HG02970 (cell line): ENCODE measurements at regions not wholly inside any gene's neighbourhood (a gene's known extent, or its start where the extent isn't known, plus 50 kb on each side); places are given as distances from the start of the nearest gene placed in this dataset.
"Not testable (repeated sequence)": the region's sequence is repeated elsewhere in the genome, so short reads cannot be mapped to it uniquely, and the experiment has no call there.

ENCODE experiments used
- ATAC-seq: cut with Tn5 transposase; IDR thresholded peaks from one replicate; pipeline ENCODE4 v1.9.1; 2021; ENCODE audit warnings: mild to moderate bottlenecking, moderate library complexity, moderate number of reproducible peaks; ENCODE audit not compliant: unreplicated experiment, low FRiP score

DNA sequence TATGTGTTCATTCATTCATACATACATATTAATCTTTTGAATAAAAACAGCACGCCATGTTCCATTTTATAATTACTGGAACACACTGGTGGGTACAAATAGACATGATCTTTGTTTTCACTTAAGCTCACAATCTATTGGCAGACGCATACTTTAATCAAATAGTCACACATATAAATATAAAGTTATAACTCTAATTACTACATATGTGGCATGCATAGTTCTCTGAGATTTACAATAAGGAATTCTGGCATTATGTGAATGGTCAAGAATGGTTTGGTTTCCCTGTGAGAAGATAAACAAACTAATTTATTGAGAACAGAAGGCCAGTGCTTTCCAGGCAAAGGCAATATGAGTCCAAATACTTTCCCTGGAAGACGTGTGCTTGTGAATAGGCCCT, 576.2 kb downstream of the CDH8 start:
- ATAC-seq = no peak

DNA sequence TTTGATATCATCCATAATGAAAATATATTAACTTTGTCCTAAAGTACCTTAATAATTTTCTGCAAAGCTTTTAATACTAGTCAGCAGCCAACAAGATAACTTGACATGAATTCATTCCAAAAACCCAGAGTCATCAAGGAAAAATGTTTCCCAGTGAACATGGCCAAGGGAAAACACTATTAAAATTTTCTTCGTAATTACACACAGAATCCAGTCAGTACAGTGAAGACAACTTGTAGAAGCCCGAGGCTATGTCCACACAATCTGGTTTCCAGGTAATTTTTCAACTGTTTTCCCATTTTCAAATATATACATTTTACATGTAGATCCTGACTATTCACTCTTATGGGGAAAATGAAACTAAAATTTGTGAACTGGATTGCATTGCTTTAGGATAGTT, 600.9 kb downstream of the CDH8 start:
- ATAC-seq = no peak

DNA sequence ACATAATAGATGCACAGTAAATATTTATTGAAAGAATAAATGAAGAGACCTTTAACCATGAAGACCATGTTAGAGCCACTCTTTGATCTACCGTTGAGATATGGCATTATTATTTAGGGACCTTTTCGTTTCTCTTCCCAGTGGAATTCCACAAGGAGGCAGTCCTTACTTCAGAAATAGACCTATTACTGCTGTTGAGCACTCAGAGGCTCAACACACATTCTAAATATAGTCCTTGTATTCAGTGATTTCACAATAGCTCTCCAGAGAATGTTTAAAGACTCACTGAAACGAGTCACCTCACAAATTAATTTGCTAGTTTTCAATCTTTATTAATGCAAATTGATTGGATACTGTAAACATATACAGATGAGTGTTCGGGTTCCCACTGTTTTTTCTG, 603.8 kb downstream of the CDH8 start:
- ATAC-seq = no peak

DNA sequence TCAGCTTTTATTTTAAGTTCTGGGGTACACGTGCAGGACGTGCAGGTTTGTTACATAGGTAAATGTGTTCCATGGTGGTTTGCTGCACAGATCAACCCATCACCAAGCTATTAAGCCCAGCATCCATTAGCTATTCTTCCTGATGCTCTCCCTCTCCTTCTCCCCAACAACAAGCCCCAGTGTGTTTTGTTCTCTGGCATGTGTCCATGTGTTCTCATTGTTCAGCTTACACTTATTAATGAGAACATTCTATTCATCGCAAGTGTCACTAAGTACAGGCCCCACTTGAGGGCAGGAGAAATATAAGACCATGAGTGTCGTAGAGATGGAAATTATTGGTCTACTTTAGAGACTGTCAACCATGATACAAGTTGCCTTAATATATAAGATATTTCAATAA, 615.1 kb downstream of the CDH8 start:
- ATAC-seq = no peak

DNA sequence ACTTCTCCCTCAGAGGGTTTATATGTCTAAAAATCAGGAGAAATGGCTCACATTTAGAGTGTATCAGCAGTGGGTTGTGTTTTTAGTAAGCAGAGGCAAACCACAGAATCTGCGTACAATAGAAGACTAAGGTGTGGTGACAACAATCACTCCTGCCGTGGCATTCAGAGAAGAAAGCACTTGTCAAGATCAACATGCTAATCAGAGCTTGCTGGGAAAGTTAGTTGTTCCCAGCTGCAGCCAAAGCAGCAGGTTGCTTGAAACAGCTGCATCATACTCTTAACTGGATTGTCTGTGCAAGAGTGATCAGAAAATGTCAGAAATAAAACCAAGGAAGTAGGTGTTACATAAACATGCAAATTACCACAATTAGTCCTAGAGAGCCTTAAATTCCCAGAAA, 616.4 kb downstream of the CDH8 start:
- ATAC-seq = no peak

DNA sequence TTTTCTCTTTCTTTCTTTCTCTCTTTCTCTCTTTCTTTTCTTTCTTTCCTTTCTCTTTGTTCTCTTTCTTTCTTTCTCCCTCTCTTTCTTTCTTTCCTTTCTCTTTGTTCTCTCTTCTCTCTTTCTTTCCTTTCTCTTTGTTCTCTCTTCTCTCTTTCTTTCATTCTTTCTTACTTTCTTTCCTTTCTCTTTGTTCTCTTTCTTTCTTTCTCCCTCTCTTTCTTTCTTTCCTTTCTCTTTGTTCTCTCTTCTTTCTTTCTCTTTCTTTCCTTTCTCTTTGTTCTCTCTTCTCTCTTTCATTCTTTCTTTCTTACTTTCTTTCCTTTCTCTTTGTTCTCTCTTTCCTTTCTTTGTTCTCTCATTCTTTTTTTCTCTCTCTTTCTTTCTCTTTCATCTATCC, 617.4 kb downstream of the CDH8 start:
- ATAC-seq = not testable (repeated sequence)

DNA sequence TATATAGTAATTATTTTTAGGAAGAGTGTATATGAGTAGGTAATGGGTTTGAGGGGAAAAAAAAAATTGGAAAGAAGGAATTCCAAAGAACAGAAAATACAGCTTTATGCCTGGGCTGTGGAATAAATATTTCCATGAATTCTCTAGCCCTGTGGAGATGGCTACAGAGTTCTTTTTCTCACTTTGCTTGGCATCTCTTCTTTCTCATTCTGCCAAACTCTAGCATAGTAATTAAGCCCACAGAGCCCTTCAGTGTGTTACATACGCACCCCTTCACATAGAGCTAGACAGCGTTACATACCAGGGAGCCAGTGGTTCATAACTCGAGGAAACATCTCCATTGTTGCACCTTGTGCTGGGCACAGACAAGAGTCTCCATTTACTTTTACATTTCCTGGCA, 621.1 kb downstream of the CDH8 start:
- ATAC-seq = no peak

DNA sequence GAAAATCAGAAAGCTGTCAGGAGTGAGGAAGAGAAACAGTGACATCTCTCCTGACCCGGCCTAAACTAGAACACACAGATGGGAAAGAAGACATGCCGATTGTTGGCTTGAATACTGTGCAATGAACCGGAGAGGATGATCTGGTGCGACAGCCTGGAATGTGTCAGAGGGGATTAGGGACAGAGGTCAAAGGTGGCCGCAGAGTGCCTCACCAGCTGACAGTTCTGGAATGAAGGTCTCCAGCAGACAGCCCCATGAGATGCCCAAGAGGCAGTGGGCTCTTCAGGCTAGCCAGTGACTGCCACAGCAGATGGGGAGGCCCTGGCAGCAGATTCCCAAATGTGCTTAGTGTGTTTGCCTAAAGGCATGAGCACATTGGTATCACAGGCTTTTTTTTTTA, 623.2 kb downstream of the CDH8 start:
- ATAC-seq = no peak

DNA sequence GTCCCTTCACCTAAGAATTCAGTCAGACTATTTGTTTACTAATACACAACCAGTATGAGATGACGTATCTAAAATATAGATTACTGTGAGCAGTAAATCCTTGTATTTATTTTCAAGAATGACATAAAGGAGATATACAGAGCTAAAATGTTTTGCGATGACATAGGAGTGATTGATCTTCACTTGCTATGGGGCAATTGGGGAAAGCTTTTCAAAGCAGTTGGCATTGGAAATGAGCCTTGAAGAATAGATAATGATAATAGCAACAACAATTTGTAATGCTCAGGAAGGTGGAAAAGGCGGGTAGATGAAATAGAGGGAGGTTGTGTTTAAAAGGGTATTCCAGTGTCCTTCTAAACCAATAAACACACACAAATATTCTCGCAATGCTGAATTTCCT, 623.7 kb downstream of the CDH8 start:
- no peak for ATAC-seq

DNA sequence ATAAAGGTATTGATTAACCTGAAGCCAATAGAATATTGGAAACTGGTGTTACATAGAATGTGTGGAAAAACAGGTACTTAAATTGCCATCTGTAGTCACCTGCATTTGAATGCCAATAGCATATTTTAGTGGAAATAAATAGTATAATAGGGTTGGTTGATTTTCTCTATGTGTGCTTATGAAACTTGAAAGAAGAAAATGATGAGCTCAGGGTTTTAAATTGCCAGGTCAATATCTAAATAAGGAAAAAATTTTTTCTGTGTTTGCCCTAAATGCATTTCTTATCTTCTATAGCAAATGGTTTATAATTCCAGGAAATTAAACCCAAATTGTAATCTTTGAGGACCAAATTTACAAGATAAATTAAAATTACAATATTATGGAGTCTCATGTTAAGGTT, 626.6 kb downstream of the CDH8 start:
- no peak for ATAC-seq

DNA sequence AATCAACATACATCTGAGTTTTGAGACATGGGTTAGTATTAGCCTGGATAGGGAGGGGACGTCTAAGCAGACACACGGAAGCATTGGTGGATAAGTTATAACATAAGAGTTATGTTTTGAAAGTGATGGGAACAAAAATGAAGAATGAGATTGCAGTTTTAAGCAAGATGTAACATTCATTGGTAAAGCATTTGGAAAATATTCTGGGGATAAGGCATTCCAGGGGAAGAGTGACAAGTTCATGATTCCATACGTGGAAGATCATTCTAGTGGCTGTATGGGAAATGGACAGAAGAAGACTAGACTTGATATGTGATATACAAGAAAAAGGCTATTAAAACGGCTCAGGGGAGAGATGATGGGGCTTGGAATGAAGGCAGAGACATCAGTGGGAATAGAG, 632.9 kb downstream of the CDH8 start:
- ATAC-seq = no peak

DNA sequence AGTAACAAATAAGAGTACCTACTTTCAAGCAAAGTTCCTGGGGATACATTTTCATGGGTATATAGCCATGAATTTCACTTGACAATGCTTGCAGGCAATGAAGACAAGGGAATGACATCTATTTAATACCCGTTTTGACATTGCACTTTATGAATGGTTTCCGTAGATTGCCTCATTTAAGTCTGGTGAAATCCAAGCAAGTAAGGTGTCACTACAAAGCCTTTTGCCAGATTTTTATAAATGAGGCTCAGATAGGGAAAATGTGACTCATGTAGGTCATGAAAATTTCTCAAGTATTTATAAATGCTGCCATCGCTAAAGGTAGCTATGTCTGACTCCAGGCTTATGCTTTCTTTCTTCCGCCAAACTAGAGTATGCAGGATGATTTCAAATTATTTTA, 644.3 kb downstream of the CDH8 start:
- no peak for ATAC-seq

DNA sequence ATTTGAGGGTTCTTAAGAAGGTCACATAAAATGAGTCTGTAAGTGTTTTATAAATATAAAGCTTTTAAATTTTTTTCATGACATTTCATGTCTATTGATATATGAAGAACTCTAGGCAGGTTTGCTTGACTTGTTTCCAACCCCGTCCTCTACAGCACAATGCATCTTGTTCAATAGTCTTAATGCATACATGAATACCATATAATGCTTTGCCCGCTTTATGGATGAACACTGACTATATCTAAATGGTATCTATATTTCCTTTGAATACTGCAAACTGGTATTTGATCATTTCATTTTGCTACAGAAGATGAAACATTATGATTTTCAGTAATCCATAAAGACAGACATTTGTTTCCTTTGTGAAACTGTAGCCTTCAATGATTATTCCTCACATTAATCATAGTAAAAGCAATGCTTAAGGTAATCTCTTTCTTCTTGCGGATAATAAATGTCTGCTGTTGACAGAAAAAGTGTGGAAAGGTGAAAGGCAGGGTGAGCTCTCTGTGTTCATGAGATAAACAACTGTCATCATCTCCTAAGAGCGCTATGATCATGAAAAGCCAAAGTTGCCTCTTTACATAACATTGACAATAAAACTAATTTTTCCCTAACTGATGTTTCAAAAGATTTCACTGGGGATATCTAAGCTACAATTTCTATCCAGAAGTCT, 645.1 kb downstream of the CDH8 start:
- no peak for ATAC-seq

DNA sequence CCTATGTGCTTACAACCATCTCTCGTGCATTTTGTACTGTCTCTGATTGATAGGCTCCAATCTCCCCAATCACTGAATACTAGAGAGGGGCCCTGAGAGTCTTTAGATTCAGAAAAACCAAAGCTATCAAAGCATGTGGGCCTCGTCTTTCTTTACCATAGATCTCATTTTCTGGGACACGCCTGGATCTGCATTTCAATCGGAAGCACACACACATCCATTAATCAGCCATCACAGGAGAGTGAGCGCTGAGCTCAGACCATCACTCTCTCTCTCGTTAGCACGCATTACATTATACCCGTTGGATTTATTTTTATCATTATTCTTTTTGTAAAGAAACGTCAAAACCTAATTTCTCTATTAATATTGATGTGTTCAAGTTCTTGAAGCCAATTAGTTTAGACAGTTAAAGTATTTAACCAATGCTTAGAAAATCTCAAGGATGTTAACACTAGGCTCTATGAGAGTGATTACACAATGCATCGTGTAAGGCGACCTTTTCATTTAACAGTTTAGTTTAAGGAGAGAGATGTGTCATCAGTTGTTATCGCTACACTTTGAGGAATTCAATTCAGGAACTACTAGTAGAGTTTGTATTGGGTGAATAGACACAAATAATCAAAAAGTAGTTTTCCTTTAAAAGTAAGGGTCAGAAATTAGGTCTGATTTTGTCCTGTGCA, 650.7 kb downstream of the CDH8 start:
- no peak for ATAC-seq

DNA sequence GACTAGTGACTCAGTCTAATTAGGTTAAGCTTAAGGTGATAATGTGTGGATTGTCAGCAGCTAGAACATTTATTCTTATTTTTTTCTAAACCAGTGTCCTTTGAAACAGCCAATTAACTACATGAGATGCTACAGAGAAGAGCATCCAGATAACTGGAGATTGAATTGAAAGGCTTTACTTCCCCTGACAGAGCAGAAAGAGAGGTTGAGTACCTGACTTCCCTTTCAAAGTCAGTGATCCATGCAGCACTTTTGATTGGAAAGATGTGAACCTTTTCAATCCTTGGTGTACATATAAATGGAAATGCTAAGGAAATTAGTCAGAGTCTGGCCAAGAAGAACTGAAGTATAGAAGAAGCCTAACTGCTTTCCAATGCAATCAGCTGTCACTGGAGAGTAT, 653.8 kb downstream of the CDH8 start:
- no peak for ATAC-seq

DNA sequence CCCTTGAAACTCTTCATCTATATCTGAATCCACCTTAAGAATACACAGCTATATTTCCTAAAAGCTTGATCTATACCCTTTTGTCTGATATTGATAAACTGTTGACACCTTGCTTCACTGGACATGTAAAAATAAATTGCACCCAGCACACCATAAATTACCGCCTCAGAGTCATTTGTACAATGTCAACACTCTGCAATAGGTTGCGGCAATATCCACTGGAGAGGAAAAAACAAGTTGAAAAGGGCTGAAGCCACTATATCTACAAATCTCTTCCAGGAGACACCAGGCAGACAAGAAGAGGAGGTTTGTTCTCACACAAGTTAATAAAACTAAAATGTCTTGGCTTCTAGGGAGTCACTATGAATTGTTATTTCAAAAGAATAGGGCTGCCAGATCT, 656.9 kb downstream of the CDH8 start:
- ATAC-seq = no peak

DNA sequence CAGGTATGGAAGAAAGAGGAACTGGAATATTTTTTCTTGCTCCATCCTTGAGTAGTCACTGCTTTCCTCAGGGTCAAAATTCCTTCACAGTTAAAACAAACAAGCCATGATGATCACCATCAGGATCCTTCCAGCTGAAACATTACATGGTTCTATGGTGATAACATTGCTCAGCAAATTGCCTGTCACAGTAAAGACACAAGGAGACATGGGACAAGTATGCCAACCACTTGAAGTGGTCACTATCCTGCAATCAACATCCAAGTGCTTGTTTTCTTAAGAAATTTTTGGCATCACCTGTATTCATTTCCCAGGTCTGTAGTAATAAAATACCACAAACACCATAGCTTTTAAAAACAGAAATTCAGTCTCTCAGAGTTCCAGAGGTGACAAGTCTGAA, 662.2 kb downstream of the CDH8 start:
- ATAC-seq = no peak

DNA sequence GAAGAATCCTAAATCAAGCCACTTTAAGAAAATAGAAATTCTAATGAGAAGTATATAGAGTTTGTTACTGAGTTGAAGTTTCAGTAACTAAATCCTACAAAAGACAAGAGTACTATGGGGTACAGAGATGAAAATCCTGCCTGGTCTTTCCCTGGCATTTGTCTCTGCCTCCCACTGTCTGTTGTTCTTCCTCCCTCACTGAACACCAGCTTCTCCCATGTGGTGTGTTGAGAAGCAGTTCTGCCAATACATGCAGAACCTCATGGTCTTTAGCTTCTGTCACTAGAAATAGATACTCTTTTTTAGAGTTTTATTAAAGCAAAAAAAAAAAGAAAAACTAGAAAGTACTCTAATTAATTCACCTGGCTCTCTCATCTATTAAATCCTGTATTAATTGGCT, 664.4 kb downstream of the CDH8 start:
- no peak for ATAC-seq

DNA sequence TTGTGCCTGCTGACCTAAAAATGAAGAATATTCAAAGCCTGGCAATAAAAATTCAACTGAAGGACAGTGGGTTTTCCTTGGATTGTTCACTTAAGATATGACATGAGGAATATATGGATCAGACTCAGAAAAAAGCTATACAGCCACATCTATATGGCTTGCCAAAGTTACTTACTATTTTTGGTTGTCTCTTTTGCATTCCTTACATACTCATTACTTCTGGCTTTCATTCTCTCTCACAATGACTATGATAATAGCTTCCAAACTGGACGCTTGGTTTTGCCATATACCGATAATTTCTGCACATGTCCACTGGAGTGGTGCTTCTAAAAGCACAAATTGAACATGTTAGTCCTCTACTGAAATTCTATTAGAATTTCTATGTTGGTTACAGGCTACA, 664.9 kb downstream of the CDH8 start:
- ATAC-seq = no peak

DNA sequence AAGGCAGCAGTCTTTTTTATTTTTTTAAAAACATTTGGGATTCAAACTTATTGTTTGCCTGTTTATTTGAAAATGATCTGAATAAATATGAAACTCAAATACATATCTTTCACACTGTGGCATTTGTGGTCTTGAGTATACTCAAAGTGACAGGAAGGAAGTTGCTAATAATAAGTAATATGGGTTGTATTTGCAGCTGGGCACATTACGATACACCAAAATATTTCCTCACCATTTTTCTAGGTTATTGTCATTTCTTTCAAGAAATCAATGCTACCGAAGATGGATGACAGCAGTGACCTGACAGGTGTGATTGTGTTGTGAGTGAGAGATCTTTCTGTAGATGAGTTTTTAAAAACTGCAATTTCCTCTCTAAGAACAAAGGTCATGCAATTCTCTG, 665.7 kb downstream of the CDH8 start:
- no peak for ATAC-seq

DNA sequence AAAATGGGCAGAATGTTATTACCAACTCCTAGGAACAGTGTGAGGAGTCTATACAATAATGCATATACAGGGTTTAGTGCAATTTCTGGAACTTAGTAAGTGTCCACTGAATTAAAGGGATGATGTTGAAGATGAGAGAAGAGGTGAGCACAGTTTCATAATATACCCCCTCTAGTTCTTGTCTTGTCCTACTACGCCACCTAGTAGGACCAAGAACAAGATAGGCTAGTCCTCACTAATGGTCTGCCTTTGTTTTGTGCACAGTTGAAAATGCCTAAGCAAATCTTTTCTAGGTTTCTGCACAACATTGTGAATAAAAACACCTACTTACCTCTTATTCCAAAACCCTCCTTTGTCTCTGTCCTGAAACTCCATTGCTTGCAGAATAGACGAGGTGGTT, 670.2 kb downstream of the CDH8 start:
- no peak for ATAC-seq

DNA sequence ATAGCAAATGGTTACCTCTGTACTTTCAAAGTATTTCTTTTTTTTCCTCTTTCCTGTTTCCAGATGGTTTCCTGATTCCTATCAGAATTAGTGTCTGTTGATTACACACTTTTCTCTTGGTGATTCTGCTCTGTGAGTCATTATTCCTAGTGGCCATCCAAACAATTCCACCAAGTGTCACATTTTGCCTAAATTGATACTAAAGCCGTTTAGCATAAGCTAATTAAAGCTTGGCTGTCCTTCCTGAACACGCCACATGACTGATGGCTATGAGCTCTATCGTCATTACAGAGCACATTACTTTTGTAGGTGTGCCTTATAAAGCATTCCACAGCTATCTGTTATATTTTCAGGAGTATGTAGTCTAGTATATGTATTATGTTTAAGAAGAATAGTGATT, 671.2 kb downstream of the CDH8 start:
- no peak for ATAC-seq

DNA sequence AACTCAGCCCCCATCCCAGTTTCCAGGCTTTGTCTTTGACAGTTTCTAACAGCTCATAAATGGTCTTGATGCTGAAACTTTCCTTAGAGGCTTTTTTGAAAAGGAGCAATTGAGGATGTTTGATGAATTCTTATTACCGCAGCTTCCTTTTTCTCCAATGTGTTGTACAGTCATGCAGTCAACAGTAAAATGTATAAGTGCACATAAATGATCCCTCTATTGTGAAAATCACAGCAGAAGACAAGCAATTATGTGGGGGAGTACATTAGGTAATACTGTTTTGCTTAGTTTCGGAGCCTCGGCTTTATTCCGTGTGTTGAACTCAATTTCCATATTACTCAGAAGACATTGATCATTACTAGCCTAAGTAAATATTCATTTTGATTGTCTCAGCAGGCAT, 673.7 kb downstream of the CDH8 start:
- ATAC-seq = no peak
